ENCODE measurements at regions not wholly inside any gene's neighbourhood (a gene's known extent, or its start where the extent isn't known, plus 50 kb on each side); places are given as distances from the start of the nearest gene placed in this dataset.
A peak's percentile ranks its signal among the peaks of the same experiment; 100 is the strongest.

GRCh38 chr2:123738643-123739042, 286.4 kb upstream of the CNTNAP5 start:
- H3K4me3 ChIP-seq (replicated peaks in 1 of 4; ENCODE audit: control extremely low read depth in 1 of 4, insufficient read depth in 1 of 4, low read depth in 3 of 4, low read length in 4 of 4) = no peak overlapping the region
- H3K36me3 ChIP-seq (ENCODE audit: control insufficient read depth, insufficient read depth, low read length) = no peaks in the 10 kb centered on the region
- DNase-seq (ENCODE audit: low read depth in 2 of 2) = peak in 1 of 2 donors; percentile 19
- no peaks in the 10 kb centered on the region for H3K4me1 ChIP-seq (ENCODE audit: control insufficient read depth, extremely low read depth, insufficient read depth, low read length)
- H3K79me2 ChIP-seq (ENCODE audit: control insufficient read depth, insufficient read depth, low read length) = no peaks in the 10 kb centered on the region
- H3K27ac ChIP-seq (ENCODE audit: insufficient read depth, low read length) = no peak overlapping the region
- no peaks in the 10 kb centered on the region for H3K27me3 ChIP-seq (ENCODE audit: control insufficient read depth, insufficient read depth, low read length)
- no peak overlapping the region for H2AFZ ChIP-seq (ENCODE audit: low read length)
- TF ChIP-seq EZH2 (IDR thresholded peaks at IDR 0.05; ENCODE audit: low read length, missing control alignments) (no peak), CTCF (conservative IDR thresholded peaks at IDR 0.05 in 1 of 2, IDR thresholded peaks at IDR 0.05 in 1 of 2; ENCODE audit: low read depth in 1 of 2, low read length in 2 of 2) (no peak)
- no peaks in the 10 kb centered on the region for H3K9me3 ChIP-seq (ENCODE audit: control insufficient read depth, insufficient read depth, low read depth, low read length)
- H3K9ac ChIP-seq (ENCODE audit: insufficient read depth, low read length) = no peak overlapping the region
- no peaks in the 10 kb centered on the region for H4K20me1 ChIP-seq (ENCODE audit: control insufficient read depth, extremely low read depth, insufficient read depth, low read length)
- no peak overlapping the region for H3K4me2 ChIP-seq (ENCODE audit: extremely low read depth, insufficient read depth, low read length)

- Histone ChIP-seq H3K27ac (ENCODE audit: insufficient read depth, low read length) (no peak overlapping the region), H3K9ac (ENCODE audit: insufficient read depth, low read length) (no peak overlapping the region), H3K9me3 (ENCODE audit: control insufficient read depth, insufficient read depth, low read depth, low read length) (no peaks in the 10 kb centered on the region), H3K36me3 (ENCODE audit: control insufficient read depth, insufficient read depth, low read length) (no peaks in the 10 kb centered on the region), H3K79me2 (ENCODE audit: control insufficient read depth, insufficient read depth, low read length) (no peaks in the 10 kb centered on the region), H3K4me2 (ENCODE audit: extremely low read depth, insufficient read depth, low read length) (no peak overlapping the region), H4K20me1 (ENCODE audit: control insufficient read depth, extremely low read depth, insufficient read depth, low read length) (no peaks in the 10 kb centered on the region), H2AFZ (ENCODE audit: low read length) (no peak overlapping the region), H3K4me3 (replicated peaks in 1 of 4; ENCODE audit: control extremely low read depth in 1 of 4, insufficient read depth in 1 of 4, low read depth in 3 of 4, low read length in 4 of 4) (no peak overlapping the region), H3K27me3 (ENCODE audit: control insufficient read depth, insufficient read depth, low read length) (no peaks in the 10 kb centered on the region), H3K4me1 (ENCODE audit: control insufficient read depth, extremely low read depth, insufficient read depth, low read length) (no peaks in the 10 kb centered on the region)
- no peak for DNase-seq (ENCODE audit: low read depth in 2 of 2)
- TF ChIP-seq CTCF (conservative IDR thresholded peaks at IDR 0.05 in 1 of 2, IDR thresholded peaks at IDR 0.05 in 1 of 2; ENCODE audit: low read depth in 1 of 2, low read length in 2 of 2) (no peak), EZH2 (IDR thresholded peaks at IDR 0.05; ENCODE audit: low read length, missing control alignments) (no peak)
Observed at GRCh38 chr2:123746006-123746405, 279.1 kb upstream of the CNTNAP5 start.

GRCh38 chr2:123747326-123747725, 277.8 kb upstream of the CNTNAP5 start:
- Histone ChIP-seq H3K9me3 (ENCODE audit: control insufficient read depth, insufficient read depth, low read depth, low read length) (no peaks in the 10 kb centered on the region), H3K4me1 (ENCODE audit: control insufficient read depth, extremely low read depth, insufficient read depth, low read length) (no peaks in the 10 kb centered on the region), H3K27me3 (ENCODE audit: control insufficient read depth, insufficient read depth, low read length) (no peaks in the 10 kb centered on the region), H2AFZ (ENCODE audit: low read length) (no peak overlapping the region), H3K27ac (ENCODE audit: insufficient read depth, low read length) (no peak overlapping the region), H3K36me3 (ENCODE audit: control insufficient read depth, insufficient read depth, low read length) (no peaks in the 10 kb centered on the region), H3K9ac (ENCODE audit: insufficient read depth, low read length) (no peak overlapping the region), H3K4me3 (replicated peaks in 1 of 4; ENCODE audit: control extremely low read depth in 1 of 4, insufficient read depth in 1 of 4, low read depth in 3 of 4, low read length in 4 of 4) (no peak overlapping the region), H4K20me1 (ENCODE audit: control insufficient read depth, extremely low read depth, insufficient read depth, low read length) (no peaks in the 10 kb centered on the region), H3K4me2 (ENCODE audit: extremely low read depth, insufficient read depth, low read length) (no peak overlapping the region), H3K79me2 (ENCODE audit: control insufficient read depth, insufficient read depth, low read length) (no peaks in the 10 kb centered on the region)
- TF ChIP-seq CTCF (conservative IDR thresholded peaks at IDR 0.05 in 1 of 2, IDR thresholded peaks at IDR 0.05 in 1 of 2; ENCODE audit: low read depth in 1 of 2, low read length in 2 of 2) (no peak), EZH2 (IDR thresholded peaks at IDR 0.05; ENCODE audit: low read length, missing control alignments) (no peak)
- DNase-seq (ENCODE audit: low read depth in 2 of 2) = no peak
